Left hindlimb (tissue), 1 donor: ENCODE measurements at regions not wholly inside any gene's neighbourhood (a gene's known extent, or its start where the extent isn't known, plus 50 kb on each side); places are given as distances from the start of the nearest gene placed in this dataset.

ENCODE experiments used
- DNase-seq: peaks from one replicate; pipeline ENCODE4 v3.0.0-alpha.2; 2018

DNA sequence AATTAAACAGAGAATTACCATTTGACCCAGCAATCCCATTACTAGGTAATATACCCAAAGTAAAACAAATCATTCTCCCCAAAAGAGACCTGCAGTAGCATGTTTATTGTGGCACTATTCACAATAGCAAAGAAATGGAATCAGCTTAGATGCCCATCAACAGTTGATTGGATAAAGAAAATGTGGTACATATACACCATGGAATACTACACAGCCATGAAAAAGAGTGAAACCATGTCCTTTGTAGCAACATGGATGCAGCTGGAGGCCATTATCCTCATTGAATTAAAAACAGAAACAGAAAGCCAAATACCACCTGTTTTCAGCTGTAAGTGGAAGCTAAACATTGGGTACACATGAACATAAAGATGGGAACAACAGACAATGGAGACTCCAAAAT, 1141.8 kb upstream of the AUTS2 start:
- DNase-seq = no peak

DNA sequence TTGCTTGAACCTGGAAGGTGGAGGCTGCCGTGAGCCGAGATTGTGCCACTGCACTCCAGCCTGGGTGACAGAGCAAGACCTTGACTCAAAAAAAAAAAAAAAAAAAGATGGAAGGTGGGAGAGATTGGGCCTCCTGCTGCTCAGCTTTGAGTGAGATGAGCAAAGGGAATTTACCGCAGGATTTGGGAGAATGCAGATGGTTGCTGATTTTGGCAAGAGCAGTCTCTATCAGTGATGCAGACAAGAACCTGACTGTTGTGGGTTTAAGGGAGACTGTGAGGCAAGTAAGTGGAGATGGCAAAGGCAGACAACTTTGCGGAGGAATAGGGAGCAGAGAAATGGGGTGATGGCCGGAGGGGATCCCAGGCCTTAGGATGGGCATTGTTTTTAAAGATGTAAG, 1140.8 kb upstream of the AUTS2 start:
- no peak for DNase-seq

DNA sequence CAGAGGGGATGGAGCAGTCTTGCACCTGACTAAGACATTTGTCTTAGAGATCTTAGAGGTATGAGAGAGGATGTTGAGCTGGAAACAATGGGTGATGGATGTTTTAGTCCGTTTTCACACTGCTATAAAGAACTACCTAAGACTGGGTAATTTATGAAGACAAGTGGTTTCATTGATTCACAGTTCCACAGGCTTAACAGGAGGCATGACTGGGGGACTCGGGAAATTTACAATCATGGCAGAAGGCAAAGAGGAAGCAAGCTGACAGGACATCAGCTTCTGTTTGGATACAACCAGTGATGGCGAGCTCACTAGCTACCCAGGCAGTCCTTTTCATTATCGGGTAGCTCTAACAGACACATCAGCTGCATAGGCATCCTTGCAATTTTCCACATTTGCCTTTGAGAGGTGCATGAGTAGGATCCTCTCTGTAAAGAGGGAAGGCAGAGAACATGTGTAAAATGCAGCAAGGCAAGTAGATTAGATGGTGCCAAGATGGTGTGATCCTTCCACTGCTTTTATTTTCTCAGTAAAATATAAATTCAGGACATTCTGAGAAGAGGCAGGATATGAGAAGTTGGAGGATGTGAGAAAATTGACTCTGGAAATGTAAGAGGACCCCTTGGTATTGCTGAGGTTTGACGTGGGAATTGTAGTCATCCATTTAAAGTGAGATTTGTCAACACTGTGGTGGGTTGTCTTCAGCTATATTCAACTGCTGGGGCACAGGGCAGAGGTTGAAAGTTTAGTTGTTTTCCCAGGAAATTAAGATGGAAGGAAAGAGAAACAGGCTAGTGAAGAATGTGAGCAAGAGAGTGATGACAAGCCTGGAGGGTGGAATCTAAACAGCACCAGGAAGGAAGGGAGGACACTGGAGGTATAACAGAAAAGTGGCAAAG, 1140.0 kb upstream of the AUTS2 start:
- DNase-seq = no peak

DNA sequence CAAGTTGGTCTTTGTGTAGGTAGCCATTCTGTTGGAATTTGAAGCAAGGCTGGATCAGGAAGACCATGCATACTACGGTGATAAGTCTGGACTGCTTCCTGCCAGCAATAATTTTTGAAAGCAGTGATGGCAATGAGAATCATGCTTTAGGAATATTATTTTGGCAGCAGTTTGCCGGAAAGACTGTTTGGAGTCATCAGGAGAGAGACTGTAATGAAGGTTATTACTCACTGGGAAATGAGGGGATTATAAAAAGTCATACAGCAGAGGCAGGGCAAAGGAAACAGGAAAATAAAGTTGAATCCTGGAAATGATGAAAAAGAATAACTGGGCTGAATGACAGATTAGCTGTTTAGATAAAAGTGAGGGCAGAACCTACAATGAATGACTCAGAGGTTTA, 1136.8 kb upstream of the AUTS2 start:
- no peak for DNase-seq

DNA sequence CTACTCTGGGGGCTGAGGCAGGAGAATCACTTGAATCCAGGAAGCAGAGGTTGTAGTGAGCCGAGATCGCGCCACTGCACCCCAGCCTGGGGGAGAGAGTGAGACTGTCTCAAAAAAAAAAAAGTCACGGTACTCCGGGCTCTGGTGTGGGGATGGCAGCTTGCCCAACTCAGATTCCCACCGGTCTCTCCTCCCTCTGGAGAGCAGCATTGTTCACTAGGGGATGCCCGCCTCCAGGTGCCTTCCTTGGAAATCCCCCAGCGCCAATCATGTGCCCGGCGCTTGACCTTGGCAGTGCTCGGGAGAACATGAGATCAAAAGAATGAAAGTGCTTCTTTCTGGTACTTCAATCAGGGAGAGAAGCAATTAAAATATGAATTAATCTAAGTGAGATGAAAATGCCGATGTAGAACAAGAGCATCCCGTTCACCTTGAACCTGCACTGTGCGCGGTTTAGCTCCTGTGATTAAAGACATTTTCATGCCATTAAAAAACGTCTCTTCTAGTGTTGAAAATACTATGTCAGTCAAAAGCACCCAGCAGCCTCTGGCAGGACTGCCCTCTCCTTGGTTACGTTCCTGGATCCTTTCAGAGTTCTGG, 1127.3 kb upstream of the AUTS2 start:
- no peak for DNase-seq

DNA sequence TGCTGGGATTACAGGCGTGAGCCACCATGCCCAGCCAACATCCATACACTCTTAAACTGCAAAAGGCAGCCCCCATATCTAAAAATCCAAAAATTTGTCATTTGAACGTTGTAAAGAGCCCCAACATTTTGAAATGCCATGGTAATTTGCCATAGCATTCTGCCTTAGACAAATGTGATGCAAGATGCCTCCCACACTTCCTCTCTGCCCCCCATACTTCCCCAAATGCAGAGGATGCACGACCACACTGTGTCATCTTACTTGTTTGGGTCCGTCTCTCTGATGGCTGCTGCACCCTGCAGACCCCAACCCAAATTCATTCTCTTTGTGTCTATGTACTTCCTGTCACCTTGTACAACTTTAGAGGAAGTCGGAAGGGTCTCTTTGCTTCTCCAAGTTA, 1125.6 kb upstream of the AUTS2 start:
- no peak for DNase-seq

DNA sequence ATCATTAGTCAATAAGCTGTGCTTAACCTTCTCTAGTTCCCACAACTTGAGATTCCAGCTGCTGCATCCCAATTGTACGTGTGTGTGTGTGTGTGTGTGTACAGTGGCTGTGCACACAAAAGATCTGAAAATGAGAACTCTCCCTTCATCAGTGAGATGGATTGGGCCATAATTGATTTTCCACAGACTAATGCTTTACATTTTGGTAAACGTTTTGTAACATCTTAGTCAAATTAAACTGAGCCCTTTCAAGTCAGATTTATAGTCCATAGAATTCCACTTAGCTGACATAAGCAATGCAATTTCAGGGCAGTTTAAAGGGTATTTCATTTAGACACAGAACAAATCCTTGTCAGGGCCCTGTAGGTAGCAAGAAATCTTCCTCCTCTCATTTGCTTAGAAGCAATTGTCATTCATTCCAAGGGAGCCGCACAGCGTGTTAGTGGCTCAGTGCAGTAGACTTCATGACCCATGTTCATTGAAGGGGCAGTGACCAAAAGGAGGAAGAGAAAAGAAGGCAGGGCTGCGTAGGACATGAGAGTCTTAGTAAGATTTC, 1123.5 kb upstream of the AUTS2 start:
- no peak for DNase-seq

DNA sequence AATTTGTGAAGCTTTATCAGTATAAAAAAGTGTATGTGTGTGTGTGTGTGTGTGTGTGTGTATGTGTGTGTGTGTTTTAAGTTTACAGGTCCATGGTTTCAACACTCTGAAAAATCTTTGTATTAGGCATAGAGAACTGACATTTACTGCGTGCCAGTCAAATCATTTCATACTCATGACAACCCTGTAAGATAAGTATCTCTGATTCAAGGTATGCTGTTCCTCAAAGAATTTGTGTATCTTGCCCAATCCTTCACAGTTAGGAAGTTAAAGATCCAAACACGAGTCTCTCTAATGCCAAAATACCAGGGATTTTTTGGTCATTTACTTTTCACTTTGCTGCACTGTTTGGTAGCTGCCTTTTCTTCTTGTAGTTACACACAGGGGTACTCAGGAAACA, 1121.3 kb upstream of the AUTS2 start:
- DNase-seq = no peak

DNA sequence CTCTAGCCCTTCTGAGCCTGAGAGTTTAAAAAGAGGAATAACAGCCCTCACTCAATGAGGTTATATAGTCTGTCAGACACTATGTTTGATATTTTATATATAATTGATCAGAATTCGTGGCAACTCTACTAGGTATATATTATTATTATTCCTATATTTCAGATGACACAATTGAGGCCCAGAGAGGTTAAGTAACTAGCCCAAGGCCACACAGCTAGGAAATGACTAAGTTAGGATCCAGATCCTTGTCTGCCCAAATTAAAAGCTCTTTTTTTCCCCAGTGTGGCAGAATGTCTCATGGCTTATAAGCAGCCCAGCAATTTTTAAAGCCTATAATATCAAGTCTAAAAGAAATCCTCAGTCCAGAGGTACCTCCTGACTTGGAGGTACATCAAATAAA, 1119.9 kb upstream of the AUTS2 start:
- no peak for DNase-seq

DNA sequence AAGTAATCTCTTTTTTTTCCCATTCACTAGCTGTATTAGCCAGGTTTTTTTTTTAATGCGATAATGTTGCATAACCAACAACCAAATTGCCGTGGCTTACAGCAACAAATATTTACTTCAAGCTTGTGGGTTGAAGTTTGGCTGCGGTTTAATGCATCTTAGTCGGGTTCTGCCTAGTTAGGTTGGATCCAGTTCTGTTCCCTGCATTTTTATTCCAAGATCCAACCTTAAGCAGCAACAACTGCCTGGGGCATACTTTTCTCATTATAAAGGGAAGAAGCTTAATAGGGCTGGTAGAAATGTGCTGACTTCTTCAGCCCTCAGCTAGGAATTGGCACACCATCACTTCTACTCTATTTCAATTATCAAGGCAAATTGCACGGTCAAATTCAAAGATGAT, 1115.5 kb upstream of the AUTS2 start:
- DNase-seq = no peak

DNA sequence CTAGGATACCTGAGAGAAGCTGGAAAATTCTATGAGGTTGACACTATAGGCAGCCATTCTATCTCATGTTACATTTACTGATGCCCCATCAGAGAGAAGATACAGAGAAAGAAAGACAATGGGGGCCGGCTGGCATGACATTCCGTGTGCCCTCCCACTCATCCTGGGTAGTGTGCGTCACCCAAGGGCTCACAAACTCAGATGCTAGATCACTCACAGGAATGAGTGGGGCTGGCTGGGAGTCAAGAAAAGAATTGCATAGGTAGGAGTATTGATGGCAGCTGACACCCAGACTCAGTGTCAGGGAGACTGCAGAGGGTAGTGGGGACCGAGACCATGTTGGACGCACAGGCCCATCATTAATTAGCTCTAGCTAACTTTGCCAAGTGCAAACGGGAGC, 1113.5 kb upstream of the AUTS2 start:
- DNase-seq = no peak

DNA sequence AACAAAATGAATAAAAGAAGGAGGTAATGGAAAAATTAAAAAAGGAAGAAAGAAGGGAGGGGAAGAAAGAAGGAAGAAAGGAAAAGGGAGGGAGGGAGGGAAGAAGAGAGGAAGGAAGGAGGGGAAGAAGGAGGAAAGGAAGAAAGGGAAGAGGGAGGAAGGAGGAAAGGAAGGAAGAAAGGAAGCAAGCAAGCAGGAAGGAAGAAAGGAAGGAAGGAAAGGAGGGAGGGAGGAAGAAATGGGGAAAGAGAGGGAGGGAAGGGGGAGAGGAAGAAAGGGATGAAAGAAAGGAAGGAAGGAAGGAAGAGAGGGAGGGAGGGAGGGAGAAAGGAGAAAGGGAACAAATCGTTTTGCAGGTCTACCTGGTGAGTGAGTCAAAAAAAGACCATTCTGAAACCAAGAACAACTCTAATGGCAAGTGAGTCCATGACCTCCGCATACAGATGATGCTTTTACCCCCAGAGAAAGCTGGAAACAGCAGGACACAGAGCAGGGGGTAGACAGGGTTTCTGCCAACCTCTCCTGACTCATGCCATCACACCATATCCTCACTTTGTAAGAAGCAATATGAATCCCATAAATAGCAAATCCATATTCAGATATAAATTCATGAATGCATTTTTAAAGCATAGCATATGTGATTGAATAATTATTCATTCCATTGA, 1112.9 kb upstream of the AUTS2 start:
- DNase-seq = no peak

DNA sequence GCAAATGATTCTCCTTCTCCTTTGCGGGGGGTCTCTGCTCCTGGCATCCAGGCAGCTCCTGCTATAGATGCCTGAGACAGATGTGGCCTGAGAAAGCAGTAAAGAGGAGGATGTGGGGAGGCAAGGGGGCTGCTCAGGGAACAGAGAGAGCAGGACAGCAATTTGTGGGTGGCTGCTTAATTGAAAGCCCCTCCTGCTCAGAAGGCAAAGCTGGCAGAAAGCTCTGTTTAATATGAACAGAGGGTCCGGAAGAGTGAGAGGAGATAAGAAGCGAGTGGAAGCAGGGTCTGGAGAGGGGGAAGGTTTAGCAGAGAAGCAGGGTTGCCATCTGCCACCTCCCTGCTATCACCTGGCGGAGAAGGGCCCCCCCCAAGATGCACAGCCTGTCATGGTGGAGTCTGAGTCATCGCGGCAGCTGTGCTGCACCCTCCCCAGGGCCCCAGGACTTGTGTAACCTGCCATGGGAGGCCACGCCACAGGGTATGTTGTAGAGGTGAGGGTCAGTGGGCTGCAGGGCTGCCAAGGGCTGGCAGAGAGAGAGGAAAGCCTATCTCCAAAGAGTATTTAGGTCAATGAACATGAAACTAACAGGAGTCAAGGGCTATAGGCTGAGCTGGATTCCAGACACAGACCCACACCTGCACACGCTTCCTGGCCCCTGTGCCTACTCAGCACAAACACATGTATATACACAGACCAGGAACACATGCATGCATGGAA, 1109.8 kb upstream of the AUTS2 start:
- no peak for DNase-seq

DNA sequence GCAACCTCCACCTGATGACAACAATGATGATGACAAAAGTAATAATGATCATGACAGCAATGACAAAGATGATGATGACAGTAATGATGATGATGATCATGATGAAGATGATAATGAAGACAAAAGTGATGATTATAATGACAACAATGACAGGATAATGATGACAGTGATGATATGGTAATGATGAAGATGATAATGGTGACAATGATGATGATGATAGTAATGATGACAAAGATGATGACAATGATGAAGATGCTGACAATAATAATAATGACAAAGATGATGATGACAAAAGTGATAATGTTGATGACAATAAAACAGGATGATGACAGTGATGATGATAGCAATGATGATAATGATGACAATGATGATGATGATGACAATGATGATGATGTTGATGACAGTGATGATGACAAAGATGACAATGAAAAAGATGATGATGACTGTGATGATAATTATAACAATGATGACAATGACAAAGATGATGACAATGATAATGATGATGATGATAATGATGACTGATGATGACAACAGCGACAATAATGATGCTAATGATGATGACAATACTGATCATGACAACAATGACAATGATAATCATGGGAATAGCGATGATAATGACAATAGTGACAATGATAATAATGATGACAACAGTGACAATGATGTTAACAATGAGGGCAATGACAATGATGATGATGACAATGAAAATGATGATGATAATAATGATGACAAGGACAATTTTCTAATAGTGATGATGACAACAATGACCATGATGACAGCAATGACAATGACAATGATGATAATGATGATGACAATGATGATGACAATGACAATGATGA, 1106.5 kb upstream of the AUTS2 start:
- no peak for DNase-seq

DNA sequence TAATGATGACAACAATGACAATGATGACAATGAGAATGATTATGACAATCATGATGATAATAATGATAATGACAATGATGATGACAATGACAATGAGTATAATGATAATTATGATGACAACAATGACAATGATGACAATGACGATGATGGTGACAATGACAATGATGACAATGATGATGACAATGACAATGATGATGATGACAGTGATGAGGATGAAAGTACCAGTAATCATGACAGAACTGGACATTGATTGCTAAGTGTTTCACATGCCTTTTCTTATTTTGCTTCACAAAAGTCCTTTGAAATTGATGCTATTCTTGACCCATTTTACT, 1106.0 kb upstream of the AUTS2 start:
- DNase-seq = no peak

DNA sequence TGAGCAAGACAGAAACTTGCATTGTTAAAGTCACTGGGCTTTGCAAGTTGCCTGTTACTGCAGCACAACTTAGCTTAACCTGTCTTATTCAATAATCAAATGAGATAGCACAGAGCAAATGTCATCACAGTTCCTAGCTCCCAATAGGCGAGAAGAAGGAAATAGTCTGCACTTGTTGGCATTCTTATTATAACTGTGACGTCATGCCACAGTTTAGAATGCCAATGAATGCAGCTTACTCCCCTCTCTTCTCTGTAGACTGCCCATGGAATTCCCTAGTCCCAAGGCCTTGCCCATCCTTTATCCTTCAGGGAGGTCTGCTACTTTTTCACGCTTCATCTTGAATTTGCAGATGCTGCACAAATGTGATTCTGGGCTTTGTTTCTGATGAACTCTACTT, 1094.9 kb upstream of the AUTS2 start:
- no peak for DNase-seq

DNA sequence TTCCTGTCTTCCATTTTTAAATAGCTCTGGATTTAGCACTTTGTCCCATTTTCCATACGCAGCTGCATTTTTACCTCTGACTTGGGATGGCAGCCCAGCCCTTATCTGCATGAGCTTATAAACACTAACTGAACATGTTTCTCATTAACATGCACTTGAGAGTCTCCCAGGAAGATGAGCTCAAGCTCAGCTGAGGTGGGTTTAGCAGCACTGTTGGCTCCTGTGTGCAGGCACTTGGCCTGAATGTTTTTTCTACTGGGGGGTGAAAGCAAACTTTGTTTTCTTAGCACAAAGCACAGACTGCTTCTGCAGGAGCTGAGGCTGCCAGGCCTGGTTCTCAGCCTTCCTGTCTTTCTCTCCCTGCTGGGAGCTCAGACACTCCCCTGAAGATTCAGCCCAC, 1093.6 kb upstream of the AUTS2 start:
- no peak for DNase-seq

DNA sequence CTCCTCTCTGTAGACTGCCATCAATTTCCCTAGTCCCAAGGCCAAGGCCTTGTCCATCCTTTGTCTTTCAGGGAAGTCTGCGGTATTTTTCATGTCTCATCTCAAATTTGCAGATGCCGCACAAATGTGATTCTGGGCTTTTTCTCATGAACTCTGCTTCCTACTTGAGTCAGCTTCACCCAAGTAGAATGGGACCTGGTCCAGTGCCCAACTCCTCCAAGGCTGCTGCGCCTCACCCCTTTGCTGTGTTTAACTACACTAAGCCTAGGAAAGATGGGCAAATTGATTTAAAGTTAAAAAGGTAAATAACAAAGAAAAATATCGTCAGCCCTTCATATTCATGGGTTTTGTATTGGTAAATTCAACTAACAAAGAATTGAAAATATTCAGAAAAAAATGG, 1092.6 kb upstream of the AUTS2 start:
- DNase-seq = no peak

DNA sequence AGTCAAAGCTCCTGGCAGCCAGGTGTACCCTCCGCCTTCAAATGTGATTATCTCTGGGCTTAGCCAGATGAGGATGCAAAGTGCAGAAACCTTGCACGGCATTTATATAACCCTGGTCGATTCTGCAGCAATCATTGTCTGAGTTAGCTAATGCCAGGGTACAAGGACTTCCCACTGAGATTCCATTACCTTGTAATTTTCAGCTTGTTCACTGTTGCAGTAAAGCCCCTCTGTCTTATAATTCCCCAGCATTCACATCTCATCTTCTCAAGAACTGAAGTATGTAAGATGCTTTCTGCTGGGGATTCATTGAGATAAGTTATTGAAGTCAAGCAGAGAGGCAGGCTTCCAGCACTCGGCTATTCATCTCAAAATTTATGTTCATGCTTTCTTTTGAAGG, 1090.6 kb upstream of the AUTS2 start:
- DNase-seq = no peak

DNA sequence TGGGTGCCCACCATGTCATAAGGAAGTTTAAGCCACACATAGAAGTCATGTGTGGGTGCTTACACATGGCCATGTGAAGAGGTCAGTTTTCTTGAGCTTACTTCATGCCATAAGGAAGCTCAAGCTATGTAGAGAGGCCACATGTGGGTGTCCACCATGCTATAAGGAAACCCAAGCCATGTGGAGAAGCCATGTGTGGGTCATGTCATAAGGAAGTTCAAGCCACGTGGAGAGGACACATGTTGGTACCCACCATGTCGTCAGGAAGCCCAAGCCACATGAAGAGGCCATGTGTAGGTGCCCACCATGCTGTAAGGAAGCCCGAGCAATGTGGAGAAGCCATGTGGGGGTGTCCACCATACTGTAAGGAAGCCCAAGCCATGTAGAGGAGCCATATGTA, 1089.2 kb upstream of the AUTS2 start:
- no peak for DNase-seq

DNA sequence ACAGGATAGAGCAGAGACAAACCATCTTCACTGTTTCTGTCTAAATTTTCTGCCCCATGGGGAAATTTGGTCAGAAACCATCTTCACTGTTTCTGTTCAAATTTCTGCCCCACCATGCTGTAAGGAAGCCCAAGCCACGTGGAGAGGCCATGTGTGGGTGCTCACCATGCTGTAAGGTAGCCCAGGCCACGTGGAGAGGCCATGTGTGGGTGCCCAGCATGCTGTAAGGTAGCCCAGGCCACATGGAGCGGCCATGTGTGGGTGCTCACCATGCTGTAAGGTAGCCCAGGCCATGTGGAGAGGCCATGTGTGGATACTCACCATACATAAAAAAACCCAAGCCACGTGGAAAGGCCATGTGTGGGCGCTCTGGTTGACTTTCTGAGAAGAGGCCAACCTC, 1088.7 kb upstream of the AUTS2 start:
- DNase-seq = no peak

DNA sequence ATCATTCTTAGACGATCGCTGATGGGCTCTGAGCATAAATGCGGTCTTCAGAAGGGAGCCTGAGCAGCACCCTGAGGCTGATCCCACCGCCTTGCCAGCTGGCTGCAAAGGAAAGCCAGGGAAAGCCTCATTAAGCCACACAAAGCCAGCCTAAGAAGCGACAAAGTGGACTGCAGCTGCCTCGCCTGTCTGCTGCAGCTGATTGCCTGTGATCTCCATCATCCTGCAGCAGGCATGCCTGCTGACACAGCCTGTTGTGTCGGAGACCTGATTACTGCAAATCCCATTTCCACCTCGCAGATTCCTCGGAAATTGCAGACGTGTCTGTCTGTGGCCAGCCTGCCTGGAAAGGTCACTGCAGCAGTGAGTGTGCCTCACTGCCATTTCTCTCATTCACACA, 1087.0 kb upstream of the AUTS2 start:
- no peak for DNase-seq
